Fibroblast of skin of right biceps (primary cell): ENCODE measurements at regions not wholly inside any gene's neighbourhood (a gene's known extent, or its start where the extent isn't known, plus 50 kb on each side); places are given as distances from the start of the nearest gene placed in this dataset.
A peak's percentile ranks its signal among the peaks of the same experiment; 100 is the strongest.

Experiments
- DNase-seq: peaks from one replicate; pipeline ENCODE4 v3.0.0-alpha.2; 2013

DNA sequence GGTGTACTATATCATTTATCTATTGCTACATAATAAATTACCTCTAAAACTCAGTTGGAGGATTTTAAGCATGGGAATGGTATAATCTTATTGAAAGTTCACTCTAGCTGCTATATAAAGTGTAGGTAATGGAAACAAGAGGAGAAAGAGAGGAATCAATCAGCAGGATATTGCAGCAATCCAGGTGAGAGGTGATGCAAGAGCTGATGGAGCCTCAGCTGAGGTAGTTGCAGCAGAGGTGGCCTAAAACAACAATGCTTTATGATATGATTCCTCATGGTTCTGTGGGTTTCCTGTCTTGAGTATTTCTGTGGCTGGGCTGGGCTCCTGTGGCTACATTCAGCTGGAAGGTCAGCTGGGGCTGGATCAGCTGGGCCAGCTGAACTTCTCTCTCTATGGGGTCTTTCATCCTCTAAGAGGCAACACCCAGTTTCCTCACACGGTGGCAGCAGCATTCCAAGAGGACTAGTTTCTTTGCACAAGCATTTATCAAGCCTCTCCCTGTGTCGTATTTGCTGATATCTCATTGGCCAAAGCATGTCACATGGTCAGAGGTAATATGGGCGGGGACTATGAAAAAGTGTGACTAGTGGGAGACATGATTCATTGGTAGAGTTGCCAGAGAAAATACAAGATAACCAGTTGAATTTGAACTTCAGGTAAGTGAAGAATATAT is 135.4 kb upstream of the LARGE1 start:
- DNase-seq: no peak

DNA sequence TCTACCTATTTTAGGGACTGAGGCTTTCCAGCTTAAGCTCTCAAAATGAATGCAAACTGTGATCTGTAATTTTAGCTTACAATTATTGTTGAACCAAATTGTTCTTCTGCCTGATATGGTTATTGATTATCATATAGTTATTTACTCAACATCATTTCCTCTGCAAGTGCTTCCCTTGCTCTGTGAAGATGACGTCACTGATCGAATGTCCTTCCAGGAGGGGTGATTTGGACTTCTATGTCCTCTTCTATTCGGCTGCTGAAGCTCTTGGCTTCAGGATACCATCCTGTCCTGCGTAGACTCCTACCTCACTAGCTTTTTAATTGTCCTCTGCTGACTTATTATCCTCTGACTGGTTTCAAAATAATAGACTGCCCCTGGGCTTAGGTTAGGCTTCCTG is 137.4 kb upstream of the LARGE1 start:
- DNase-seq: no peak

DNA sequence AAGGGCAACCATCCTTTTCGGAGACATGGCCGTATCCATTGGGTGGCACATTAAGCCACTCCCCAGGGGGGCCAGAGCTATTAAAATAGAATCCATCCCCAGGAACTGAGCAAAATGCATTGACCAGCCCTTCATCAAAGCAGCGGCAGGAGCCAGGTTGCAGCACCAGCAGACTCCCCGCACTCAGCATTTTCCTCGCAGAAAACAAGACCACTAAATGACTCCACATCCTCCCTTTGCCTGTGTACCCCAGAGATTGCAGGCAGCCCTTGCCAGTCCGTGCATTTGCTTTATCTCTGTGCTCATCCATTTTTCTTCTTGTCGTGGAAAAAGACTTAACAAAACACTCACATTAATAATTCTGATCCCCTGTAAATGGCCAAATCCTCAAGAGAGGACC is 144.4 kb upstream of the LARGE1 start:
- DNase-seq: no peak

GRCh38 chr22:34067031-34067430 is 146.8 kb upstream of the LARGE1 start:
- no peak for DNase-seq

- DNase-seq: no peak
Measured at GRCh38 chr22:34068001-34068400, 147.7 kb upstream of the LARGE1 start.

DNA sequence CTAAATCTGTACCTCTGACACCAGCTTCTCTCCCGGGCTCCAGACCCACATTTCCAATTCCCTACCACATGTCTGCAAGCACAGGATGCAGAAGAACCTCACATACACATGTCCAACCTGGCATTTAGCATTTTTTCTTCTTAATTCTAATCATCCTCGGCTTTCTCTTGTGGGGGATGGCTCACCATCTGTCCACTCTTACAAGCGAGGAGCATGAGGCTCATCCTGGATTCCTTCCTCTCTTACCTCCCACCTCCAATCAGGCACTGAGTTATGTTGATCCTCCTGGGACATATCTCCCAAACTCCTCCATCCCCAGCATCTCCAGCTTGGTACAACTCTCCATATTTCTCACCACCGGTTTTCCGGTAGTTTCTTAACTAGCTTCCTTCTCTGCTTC is 149.8 kb upstream of the LARGE1 start:
- DNase-seq: no peak

GRCh38 chr22:34070531-34070930 is 150.3 kb upstream of the LARGE1 start:
- DNase-seq: no peak

- DNase-seq: no peak
Measured at GRCh38 chr22:34072585-34072984, 152.3 kb upstream of the LARGE1 start.

DNA sequence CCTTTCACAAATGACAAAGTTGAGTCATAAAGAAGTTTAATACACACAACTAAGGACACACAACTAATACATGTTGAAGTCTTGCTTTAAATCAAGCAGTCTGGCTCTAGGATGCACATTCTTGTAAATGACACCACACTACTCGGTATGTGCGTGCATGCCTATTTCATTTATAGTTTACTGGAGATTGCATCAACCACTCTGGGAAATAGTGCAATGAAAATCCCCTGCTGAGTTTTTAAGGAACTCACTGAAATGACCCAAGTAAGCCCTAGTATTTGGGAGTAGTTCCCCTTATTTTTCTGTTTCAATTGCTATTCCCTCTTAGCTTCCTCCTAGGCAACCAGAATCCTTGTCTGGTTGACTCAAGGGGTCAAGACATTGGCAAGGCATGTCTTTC is 160.2 kb upstream of the LARGE1 start:
- no peak for DNase-seq

GRCh38 chr22:34096770-34097169 is 176.5 kb upstream of the LARGE1 start:
- no peak for DNase-seq

- DNase-seq: no peak
Measured at GRCh38 chr22:34099278-34099677, 179.0 kb upstream of the LARGE1 start.

GRCh38 chr22:34102633-34103032 is 182.4 kb upstream of the LARGE1 start:
- no peak for DNase-seq

GRCh38 chr22:34105461-34106062 is 185.3 kb upstream of the LARGE1 start:
- DNase-seq: no peak

DNA sequence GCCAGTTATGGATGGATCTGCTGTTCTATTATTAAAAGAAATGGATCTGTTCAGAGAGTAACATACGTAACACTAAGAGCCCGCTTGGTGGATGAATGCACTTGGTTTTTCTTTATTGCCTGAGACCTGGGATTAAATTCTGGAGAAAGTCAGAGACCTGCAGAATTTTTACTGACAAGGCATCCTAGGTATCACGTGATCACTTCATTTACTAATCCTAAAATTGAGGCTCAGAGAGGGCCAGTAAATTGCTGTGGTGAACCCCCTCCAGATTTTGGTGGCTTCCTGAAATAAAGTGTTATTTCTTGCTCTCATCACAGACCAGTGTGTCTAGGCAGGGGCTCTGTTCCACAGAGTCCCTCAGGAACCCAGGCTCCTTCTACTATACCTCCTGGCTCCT is 187.9 kb upstream of the LARGE1 start:
- no peak for DNase-seq

DNA sequence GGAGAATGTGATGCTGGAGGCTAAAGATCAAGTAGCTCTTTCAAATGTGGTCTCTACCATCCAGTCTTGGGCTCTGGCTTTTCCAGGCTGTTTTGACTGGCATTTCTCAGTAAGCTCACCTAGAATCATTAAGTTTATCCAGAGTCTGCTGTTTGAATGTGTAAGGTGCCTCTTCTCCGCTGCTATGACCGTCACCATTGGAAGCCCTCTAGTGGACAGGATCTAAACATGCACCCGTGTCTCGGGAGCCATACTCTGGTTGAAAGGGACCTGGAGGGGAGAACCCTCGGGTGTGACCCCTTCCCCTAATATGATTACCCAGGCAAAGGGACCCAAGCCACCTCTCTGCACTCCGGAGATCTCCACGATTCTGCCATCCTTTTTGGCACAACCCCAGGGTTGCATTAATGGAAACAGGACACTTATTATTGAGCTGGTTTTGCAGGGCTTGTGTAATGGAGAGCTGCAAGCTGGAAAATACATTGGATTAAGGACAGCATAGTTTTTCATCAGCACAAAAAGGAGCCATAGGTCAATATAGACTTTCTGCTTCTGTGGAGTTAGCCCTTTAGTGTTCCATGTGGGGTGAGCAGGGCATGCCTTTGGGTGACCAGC is 191.0 kb upstream of the LARGE1 start:
- DNase-seq: peak; percentile 12

- no peak for DNase-seq
Measured at GRCh38 chr22:34113381-34113780, 193.1 kb upstream of the LARGE1 start.

DNA sequence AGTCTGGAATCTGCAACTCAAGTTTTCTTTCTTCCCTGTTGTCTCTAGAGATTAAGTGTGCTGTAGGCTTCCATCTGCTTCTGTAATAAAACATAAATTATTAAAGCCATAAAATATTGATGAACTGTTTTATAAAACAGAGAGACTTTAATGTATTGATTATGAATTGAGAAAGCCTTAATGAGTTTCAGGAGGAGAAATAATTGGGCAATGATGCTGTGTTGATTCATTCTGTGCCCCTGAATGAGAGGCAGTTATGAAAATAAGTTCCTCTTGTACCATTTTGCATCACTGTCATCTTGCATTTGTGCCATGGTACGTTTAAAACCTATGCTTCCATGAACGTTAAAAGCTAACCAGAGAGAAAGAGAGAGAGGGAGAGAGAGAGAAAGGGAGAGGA is 194.1 kb upstream of the LARGE1 start:
- DNase-seq: no peak

- DNase-seq: no peak
Measured at GRCh38 chr22:34115722-34116121, 195.4 kb upstream of the LARGE1 start.

GRCh38 chr22:34116126-34116525 is 195.8 kb upstream of the LARGE1 start:
- DNase-seq: no peak

GRCh38 chr22:34122042-34122441 is 201.8 kb upstream of the LARGE1 start:
- DNase-seq: no peak

- DNase-seq: no peak
Measured at GRCh38 chr22:34129691-34130486, 209.6 kb upstream of the LARGE1 start.

- no peak for DNase-seq
Measured at GRCh38 chr22:34135749-34136148, 215.5 kb upstream of the LARGE1 start.

DNA sequence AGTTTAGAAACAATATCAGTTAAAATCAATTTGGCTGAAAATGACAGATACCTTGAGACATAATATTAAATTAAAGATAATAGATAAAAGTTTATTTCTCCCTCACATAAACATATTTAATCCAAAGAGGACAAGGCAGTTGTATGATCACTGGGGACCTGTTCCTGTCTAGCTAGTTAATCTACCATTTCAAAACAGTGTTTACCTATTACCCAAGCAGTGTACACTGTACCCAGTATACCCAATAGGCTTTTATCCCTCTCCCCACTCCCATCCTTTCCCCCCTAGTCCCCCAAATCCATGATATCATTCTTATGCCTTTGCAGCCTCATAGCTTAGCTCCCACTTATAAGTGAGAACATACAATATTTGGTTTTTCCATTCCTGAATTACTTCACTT is 229.7 kb upstream of the LARGE1 start:
- DNase-seq: no peak

DNA sequence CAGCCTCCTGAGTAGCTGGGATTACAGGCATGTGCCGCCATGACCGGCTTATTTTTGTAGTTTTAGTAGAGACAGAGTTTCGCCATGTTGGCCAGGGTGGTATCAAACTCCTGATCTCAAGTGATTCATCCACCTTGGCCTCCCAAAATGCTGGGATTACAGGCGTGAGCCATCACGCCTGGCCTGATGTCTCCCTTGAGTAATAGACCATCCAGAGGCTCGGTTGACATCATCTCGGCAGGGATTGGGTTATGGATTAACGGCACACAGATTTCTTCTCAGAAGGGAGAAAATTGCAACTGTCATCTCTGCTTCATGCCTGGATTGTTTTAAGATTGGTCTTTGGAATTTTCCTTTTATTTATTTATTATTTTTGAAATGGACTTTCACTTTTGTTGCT is 239.2 kb upstream of the LARGE1 start:
- no peak for DNase-seq
